ENCODE measurements at regions not wholly inside any gene's neighbourhood (a gene's known extent, or its start where the extent isn't known, plus 50 kb on each side); places are given as distances from the start of the nearest gene placed in this dataset.

DNA sequence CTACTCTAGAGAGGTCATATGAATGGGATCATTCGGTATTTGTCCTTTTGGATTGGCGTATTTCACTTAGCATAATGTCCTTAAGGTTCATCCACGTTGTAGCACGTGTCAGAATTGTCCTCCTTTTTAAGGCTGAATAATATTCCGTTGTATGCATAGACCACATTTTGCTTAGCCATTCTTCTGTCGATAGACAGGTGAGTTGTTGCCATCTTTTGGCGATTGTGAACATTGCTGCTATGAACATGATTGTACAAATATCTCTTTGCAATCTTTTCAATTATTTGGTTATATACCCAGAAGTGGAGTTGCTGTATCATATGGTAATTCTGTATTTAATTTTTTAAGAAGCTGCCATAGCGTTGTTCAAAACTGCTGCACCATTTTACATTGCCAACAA is 52.4 kb upstream of the GOLGA8J start:
- no peak for DNase-seq (ENCODE audit: low read depth)
- TF ChIP-seq, protein P1, sequence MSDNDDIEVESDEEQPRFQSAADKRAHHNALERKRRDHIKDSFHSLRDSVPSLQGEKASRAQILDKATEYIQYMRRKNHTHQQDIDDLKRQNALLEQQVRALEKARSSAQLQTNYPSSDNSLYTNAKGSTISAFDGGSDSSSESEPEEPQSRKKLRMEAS (IDR thresholded peaks at IDR 0.05; ENCODE audit: low read depth, low read length), result no peak
- TF ChIP-seq MYC (IDR thresholded peaks at IDR 0.05; ENCODE audit: low read depth, low read length) (no peak), POLR2A (IDR thresholded peaks at IDR 0.05; ENCODE audit: extremely low read depth, insufficient read length) (no peak)
- TF ChIP-seq, protein P2, sequence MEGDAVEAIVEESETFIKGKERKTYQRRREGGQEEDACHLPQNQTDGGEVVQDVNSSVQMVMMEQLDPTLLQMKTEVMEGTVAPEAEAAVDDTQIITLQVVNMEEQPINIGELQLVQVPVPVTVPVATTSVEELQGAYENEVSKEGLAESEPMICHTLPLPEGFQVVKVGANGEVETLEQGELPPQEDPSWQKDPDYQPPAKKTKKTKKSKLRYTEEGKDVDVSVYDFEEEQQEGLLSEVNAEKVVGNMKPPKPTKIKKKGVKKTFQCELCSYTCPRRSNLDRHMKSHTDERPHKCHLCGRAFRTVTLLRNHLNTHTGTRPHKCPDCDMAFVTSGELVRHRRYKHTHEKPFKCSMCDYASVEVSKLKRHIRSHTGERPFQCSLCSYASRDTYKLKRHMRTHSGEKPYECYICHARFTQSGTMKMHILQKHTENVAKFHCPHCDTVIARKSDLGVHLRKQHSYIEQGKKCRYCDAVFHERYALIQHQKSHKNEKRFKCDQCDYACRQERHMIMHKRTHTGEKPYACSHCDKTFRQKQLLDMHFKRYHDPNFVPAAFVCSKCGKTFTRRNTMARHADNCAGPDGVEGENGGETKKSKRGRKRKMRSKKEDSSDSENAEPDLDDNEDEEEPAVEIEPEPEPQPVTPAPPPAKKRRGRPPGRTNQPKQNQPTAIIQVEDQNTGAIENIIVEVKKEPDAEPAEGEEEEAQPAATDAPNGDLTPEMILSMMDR (IDR thresholded peaks at IDR 0.05; ENCODE audit: low read depth, low read length), result no peak
- no peak overlapping the region for H3K4me3 ChIP-seq (ENCODE audit: low read depth, low read length)

DNA sequence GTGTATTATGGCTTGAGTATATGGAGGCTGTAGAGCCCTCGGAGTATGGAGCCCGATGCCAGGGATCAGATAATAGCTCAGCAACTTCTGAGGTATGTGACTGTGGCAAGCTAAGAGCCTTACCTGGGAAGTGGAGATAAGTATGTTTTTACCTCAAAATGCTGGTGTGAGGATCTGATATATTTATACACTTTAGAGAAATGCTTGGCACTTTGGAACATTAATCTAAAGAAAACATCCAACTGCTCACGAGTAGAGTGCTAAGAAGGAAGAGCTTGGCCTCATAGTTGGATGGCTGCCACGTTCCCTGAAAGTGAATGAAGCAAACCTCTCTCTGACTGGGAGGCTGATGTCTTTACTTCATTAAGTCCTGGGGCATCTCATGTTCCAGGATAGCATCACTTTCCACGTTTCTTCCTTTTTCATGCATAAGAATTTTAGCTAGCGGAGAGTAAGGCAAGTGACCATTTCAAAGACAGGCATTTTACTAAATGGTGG is 58.9 kb upstream of the GOLGA8J start:
- no peak overlapping the region for H3K4me3 ChIP-seq (ENCODE audit: low read depth, low read length)
- TF ChIP-seq, protein P2 (IDR thresholded peaks at IDR 0.05; ENCODE audit: low read depth, low read length), result no peak
- no peak for TF ChIP-seq MYC (IDR thresholded peaks at IDR 0.05; ENCODE audit: low read depth, low read length)
- TF ChIP-seq, protein P1 (IDR thresholded peaks at IDR 0.05; ENCODE audit: low read depth, low read length), result no peak
- no peak for TF ChIP-seq POLR2A (IDR thresholded peaks at IDR 0.05; ENCODE audit: extremely low read depth, insufficient read length)
- DNase-seq (ENCODE audit: low read depth), result no peak

DNA sequence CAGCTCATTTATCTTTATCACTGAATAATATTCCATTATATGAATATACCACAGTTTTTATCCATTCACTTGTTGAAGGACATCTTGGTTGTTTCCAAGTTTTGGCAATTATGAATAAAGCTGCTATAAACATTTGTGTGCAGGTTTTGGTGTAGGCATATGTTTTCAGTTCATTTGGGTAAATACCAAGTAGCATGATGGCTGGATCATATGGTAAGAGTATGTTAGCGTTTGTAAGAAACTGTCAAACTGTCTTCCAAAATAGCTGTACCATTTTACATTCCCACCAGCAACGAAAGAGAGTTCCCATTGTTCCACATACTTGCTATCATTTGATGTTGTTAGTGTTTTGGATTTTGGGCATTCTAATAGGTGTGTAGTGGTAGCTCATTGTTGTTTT is 72.0 kb upstream of the GOLGA8J start:
- TF ChIP-seq, protein P2 (IDR thresholded peaks at IDR 0.05; ENCODE audit: low read depth, low read length), result no peak
- TF ChIP-seq, protein P1 (IDR thresholded peaks at IDR 0.05; ENCODE audit: low read depth, low read length), result no peak
- TF ChIP-seq POLR2A (IDR thresholded peaks at IDR 0.05; ENCODE audit: extremely low read depth, insufficient read length), result no peak
- TF ChIP-seq MYC (IDR thresholded peaks at IDR 0.05; ENCODE audit: low read depth, low read length), result no peak
- no peak overlapping the region for H3K4me3 ChIP-seq (ENCODE audit: low read depth, low read length)
- no peak for DNase-seq (ENCODE audit: low read depth)

DNA sequence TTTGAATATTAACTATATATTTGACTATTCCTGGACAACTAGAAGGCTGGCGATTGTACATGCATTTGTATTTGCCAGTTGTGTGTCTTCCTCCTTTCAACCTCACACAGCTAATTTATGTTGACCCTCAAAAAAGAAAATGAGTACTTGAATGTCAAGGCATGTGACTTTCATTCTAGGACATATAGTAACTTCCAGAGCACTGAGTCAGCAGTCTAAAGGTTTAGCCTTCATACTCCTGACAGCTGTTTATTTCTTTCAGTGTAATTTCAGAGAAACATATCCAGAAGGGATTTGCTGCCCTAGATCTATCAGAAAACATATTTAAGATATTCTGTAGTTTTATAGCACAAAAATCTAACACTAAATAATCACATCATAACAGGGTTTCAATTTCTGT is 74.6 kb upstream of the GOLGA8J start:
- no peak for DNase-seq (ENCODE audit: low read depth)
- no peak overlapping the region for H3K4me3 ChIP-seq (ENCODE audit: low read depth, low read length)
- TF ChIP-seq MYC (IDR thresholded peaks at IDR 0.05; ENCODE audit: low read depth, low read length) (no peak), POLR2A (IDR thresholded peaks at IDR 0.05; ENCODE audit: extremely low read depth, insufficient read length) (no peak)
- TF ChIP-seq, protein P1 (IDR thresholded peaks at IDR 0.05; ENCODE audit: low read depth, low read length), result no peak
- TF ChIP-seq, protein P2 (IDR thresholded peaks at IDR 0.05; ENCODE audit: low read depth, low read length), result no peak

DNA sequence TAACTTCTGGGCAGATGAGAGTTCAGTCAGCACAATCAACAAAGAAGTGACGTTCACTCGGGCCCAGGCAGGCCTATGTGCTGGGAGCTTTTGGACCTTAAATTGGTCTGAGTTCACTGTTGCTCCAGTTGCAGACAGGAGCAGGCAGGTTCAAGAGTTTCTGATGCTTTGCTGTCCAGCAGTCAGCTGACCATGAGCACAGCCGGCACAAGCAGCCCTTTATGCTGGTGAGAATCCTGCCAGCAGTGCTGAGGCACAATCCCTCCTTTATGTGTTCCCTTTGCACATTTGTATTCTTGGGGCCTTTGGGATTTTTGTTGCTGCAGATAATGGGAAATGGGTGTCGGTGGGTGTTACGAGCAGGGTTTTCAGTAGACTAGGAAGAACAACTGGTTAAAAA is 81.2 kb upstream of the GOLGA8J start:
- TF ChIP-seq, protein P2 (IDR thresholded peaks at IDR 0.05; ENCODE audit: low read depth, low read length), result no peak
- TF ChIP-seq POLR2A (IDR thresholded peaks at IDR 0.05; ENCODE audit: extremely low read depth, insufficient read length), result no peak
- TF ChIP-seq MYC (IDR thresholded peaks at IDR 0.05; ENCODE audit: low read depth, low read length), result no peak
- TF ChIP-seq, protein P1 (IDR thresholded peaks at IDR 0.05; ENCODE audit: low read depth, low read length), result no peak
- no peak for DNase-seq (ENCODE audit: low read depth)
- no peak overlapping the region for H3K4me3 ChIP-seq (ENCODE audit: low read depth, low read length)

All from NB4 (cell line).